DOHH2 (cell line): ENCODE measurements at regions not wholly inside any gene's neighbourhood (a gene's known extent, or its start where the extent isn't known, plus 50 kb on each side); places are given as distances from the start of the nearest gene placed in this dataset.

Experiments used
- EZH2phosphoT487 ChIP-seq: fragments of 200-600 bp; sonication (generic); IDR thresholded peaks from 2 replicates; pipeline ENCODE4 v1.6.1; 2017; ENCODE audit warnings: borderline replicate concordance, mild to moderate bottlenecking, antibody characterized with exemption, low read length, moderate library complexity, mixed read lengths
- TF ChIP-seq, protein P1 (sequence below): fragments of 200-600 bp; sonication (generic); IDR thresholded peaks from one replicate; pipeline ENCODE4 v1.5.1; 2014; ENCODE audit warnings: antibody characterized with exemption, mild to moderate bottlenecking, low read depth, low read length; ENCODE audit not compliant: poor library complexity, severe bottlenecking

DNA sequence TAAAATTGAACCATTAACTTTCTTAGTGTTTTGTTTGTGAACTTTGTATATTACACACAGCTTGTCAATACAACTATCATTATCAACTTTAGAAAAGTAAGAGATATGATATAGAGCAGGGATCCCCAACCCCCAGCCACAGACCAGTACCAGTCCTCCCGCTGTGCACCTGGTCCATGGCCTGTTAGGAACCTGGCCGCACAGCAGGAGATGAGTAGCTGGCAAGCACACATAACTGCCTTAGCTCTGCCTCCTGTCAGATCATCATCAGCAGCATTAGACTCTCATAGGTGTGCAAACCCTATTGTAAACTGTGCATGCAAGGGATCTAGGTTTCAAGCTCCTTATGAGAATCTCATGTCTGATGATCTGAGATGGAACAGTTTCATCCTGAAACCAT is 491.0 kb upstream of the NXPH2 start:
- TF ChIP-seq, protein P1, sequence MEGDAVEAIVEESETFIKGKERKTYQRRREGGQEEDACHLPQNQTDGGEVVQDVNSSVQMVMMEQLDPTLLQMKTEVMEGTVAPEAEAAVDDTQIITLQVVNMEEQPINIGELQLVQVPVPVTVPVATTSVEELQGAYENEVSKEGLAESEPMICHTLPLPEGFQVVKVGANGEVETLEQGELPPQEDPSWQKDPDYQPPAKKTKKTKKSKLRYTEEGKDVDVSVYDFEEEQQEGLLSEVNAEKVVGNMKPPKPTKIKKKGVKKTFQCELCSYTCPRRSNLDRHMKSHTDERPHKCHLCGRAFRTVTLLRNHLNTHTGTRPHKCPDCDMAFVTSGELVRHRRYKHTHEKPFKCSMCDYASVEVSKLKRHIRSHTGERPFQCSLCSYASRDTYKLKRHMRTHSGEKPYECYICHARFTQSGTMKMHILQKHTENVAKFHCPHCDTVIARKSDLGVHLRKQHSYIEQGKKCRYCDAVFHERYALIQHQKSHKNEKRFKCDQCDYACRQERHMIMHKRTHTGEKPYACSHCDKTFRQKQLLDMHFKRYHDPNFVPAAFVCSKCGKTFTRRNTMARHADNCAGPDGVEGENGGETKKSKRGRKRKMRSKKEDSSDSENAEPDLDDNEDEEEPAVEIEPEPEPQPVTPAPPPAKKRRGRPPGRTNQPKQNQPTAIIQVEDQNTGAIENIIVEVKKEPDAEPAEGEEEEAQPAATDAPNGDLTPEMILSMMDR, result no peak
- no peak for TF ChIP-seq EZH2phosphoT487
